WTC11 (cell line): ENCODE measurements at regions not wholly inside any gene's neighbourhood (a gene's known extent, or its start where the extent isn't known, plus 50 kb on each side); places are given as distances from the start of the nearest gene placed in this dataset.

Experiments
- ATAC-seq: fragments of 200-7000 bp; cut with Tn5 transposase; 2 replicates; pipeline ENCODE4 v1.10.0; 2021; ENCODE audit warnings: mild to moderate bottlenecking, moderate library complexity
- CTCF ChIA-PET: fragments of 300-600 bp; sonication (Branson Sonifier 250); formaldehyde crosslinking; loops from one replicate; lab custom pipeline; 2021; ENCODE audit warnings: antibody characterized with exemption; lab: Charles Lee
- POLR2A ChIA-PET: fragments of 350-600 bp; sonication (Branson Sonifier 250); formaldehyde crosslinking; loops from one replicate; lab custom pipeline; 2021; ENCODE audit warnings: antibody characterized with exemption; lab: Charles Lee
- DNase-seq: peaks from one replicate; pipeline ENCODE4 v3.0.0; 2021; ENCODE audit warnings: low spot score
- H3K27ac Mint-ChIP-seq: 2 replicates; pipeline ENCODE4 v1.8.0; 2021; ENCODE audit warnings: mixed read lengths
- H3K27me3 Mint-ChIP-seq: 2 replicates; pipeline ENCODE4 v1.8.0; 2021; ENCODE audit warnings: low read depth, mild to moderate bottlenecking, moderate library complexity, mixed read lengths
- H3K36me3 Mint-ChIP-seq: 2 replicates; pipeline ENCODE4 v1.8.0; 2021; ENCODE audit warnings: mixed read lengths
- H3K4me1 Mint-ChIP-seq: 2 replicates; pipeline ENCODE4 v1.8.0; 2022; ENCODE audit warnings: mixed read lengths
- H3K4me3 Mint-ChIP-seq: 2 replicates; pipeline ENCODE4 v1.8.0; 2021; ENCODE audit warnings: mild to moderate bottlenecking, moderate library complexity, mixed read lengths
- H3K9me3 Mint-ChIP-seq: 2 replicates; pipeline ENCODE4 v1.8.0; 2021; ENCODE audit warnings: mixed read lengths
- CTCF ChIP-seq: fragments of 200-600 bp; IDR thresholded peaks from 2 replicates; pipeline ENCODE4 v1.8.0; 2022; ENCODE audit warnings: antibody characterized with exemption
- E2F4 ChIP-seq: sonication (generic); formaldehyde crosslinking; IDR thresholded peaks from 2 replicates; pipeline ENCODE4 v1.8.1; 2022; ENCODE audit warnings: low read depth, mild to moderate bottlenecking, moderate library complexity, missing genetic modification reagents, borderline replicate concordance
- GRHL2 ChIP-seq: fragments of 250-450 bp; sonication (Bioruptor Pico); IDR thresholded peaks from 2 replicates; pipeline ENCODE4 v1.8.0; 2022; ENCODE audit warnings: mild to moderate bottlenecking, moderate library complexity; ENCODE audit not compliant: insufficient replicate concordance, severe bottlenecking
- MLX ChIP-seq: sonication (generic); formaldehyde crosslinking; IDR thresholded peaks from 2 replicates; pipeline ENCODE4 v1.8.1; 2023; ENCODE audit warnings: mild to moderate bottlenecking, missing genetic modification reagents, moderate library complexity
- MYBL2 ChIP-seq: sonication (generic); formaldehyde crosslinking; IDR thresholded peaks from 2 replicates; pipeline ENCODE4 v1.8.1; 2023; ENCODE audit warnings: mild to moderate bottlenecking, moderate library complexity, missing genetic modification reagents
- OVOL2 ChIP-seq: fragments of 250-450 bp; sonication (Bioruptor Pico); IDR thresholded peaks from 2 replicates; pipeline ENCODE4 v1.9.0; 2021; ENCODE audit warnings: mild to moderate bottlenecking, borderline replicate concordance
- SOX15 ChIP-seq: fragments of 250-450 bp; sonication (Bioruptor Pico); IDR thresholded peaks from 2 replicates; pipeline ENCODE4 v1.9.0; 2021; ENCODE audit warnings: mild to moderate bottlenecking
- SP1 ChIP-seq: sonication (generic); formaldehyde crosslinking; conservative IDR thresholded peaks from 2 replicates; pipeline ENCODE4 v1.8.1; 2022; ENCODE audit warnings: missing genetic modification reagents
- TEAD1 ChIP-seq: sonication (generic); formaldehyde crosslinking; IDR thresholded peaks from 2 replicates; pipeline ENCODE4 v1.8.0; 2022; ENCODE audit warnings: mild to moderate bottlenecking, missing genetic modification reagents
- ZNF396 ChIP-seq: fragments of 250-450 bp; sonication (Bioruptor Pico); IDR thresholded peaks from 2 replicates; pipeline ENCODE4 v1.8.0; 2021; ENCODE audit warnings: mild to moderate bottlenecking, moderate library complexity, borderline replicate concordance
- ZNF416 ChIP-seq: fragments of 250-450 bp; sonication (Bioruptor Pico); IDR thresholded peaks from 2 replicates; pipeline ENCODE4 v1.9.0; 2021; ENCODE audit warnings: mild to moderate bottlenecking, inconsistent platforms
- ZNF532 ChIP-seq: fragments of 250-450 bp; sonication (Bioruptor Pico); IDR thresholded peaks from 2 replicates; pipeline ENCODE4 v1.9.0; 2021; ENCODE audit warnings: mild to moderate bottlenecking, borderline replicate concordance
- TF ChIP-seq, protein P1 (sequence below): fragments of 250-450 bp; sonication (Bioruptor Pico); IDR thresholded peaks from 2 replicates; pipeline ENCODE4 v2.1.2; 2022; ENCODE audit warnings: mild to moderate bottlenecking, moderate library complexity
- TF ChIP-seq, protein P2 (sequence below): fragments of 250-450 bp; sonication (Bioruptor Pico); IDR thresholded peaks from 2 replicates; pipeline ENCODE4 v1.8.0; 2021; ENCODE audit warnings: mild to moderate bottlenecking
- TF ChIP-seq, protein P3 (sequence below): sonication (generic); formaldehyde crosslinking; IDR thresholded peaks from 2 replicates; pipeline ENCODE4 v1.8.1; 2022; ENCODE audit warnings: missing genetic modification reagents, borderline replicate concordance

DNA sequence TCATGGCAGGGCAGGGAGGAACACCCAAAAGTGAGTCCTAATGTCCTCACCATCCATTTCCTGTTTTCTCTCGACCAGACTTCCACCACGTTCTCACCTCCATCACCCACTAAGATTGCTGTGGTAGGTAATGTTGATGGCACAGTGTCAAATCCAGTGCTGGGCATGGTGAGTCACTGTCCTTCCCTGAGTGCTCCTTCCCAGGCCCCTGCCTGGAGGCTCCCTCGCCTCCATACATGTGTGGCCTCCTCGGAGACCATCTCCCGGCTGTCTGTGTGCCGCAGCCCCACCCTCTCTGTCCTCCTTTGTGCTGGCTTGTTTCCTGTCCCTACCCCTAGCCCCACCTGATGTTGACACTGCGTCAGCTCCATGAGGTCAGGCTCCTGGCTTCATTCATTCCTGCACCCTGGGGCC, 177.5 kb downstream of the SYK start:
- Mint-ChIP-seq H3K36me3 (no peaks in the 10 kb centered on the region), H3K4me3 (no peak overlapping the region), H3K9me3 (no peaks in the 10 kb centered on the region; the same call in 1 of the 2 replicates), H3K4me1 (0 out of 2 replicates have a peak, but pooled peaks cover 5% of the 10 kb centered on the region), H3K27me3 (no peaks in the 10 kb centered on the region), H3K27ac (no peak overlapping the region)
- DNase-seq (no peak), ATAC-seq (no peak; the same call in 1 of the 2 replicates)
- ChIA-PET POLR2A (interaction anchor here (0.6 kb wide), 1 partner anchor 444 kb away, joined by 4 read pairs; the partner anchor contains the start of gene NFIL3), CTCF (interaction anchor here (0.6 to 1.7 kb wide), 3 partner anchors 12 to 64 kb away, joined by 3 to 6 read pairs (median 3); no protein-coding TSS in a partner anchor)
- TF ChIP-seq, protein P1, sequence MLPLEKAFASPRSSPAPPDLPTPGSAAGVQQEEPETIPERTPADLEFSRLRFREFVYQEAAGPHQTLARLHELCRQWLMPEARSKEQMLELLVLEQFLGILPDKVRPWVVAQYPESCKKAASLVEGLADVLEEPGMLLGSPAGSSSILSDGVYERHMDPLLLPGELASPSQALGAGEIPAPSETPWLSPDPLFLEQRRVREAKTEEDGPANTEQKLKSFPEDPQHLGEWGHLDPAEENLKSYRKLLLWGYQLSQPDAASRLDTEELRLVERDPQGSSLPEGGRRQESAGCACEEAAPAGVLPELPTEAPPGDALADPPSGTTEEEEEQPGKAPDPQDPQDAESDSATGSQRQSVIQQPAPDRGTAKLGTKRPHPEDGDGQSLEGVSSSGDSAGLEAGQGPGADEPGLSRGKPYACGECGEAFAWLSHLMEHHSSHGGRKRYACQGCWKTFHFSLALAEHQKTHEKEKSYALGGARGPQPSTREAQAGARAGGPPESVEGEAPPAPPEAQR: no peak
- TF ChIP-seq SP1 (CRISPR knock-in tag): no peak
- no peak for TF ChIP-seq OVOL2 (CRISPR knock-in tag)
- no peak for TF ChIP-seq ZNF532
- TF ChIP-seq MYBL2: no peak
- TF ChIP-seq, protein P2, sequence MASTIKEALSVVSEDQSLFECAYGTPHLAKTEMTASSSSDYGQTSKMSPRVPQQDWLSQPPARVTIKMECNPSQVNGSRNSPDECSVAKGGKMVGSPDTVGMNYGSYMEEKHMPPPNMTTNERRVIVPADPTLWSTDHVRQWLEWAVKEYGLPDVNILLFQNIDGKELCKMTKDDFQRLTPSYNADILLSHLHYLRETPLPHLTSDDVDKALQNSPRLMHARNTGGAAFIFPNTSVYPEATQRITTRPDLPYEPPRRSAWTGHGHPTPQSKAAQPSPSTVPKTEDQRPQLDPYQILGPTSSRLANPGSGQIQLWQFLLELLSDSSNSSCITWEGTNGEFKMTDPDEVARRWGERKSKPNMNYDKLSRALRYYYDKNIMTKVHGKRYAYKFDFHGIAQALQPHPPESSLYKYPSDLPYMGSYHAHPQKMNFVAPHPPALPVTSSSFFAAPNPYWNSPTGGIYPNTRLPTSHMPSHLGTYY (CRISPR knock-in tag): no peak
- TF ChIP-seq TEAD1 (CRISPR knock-in tag): no peak
- TF ChIP-seq SOX15 (CRISPR knock-in tag): no peak
- TF ChIP-seq CTCF: no peak

DNA sequence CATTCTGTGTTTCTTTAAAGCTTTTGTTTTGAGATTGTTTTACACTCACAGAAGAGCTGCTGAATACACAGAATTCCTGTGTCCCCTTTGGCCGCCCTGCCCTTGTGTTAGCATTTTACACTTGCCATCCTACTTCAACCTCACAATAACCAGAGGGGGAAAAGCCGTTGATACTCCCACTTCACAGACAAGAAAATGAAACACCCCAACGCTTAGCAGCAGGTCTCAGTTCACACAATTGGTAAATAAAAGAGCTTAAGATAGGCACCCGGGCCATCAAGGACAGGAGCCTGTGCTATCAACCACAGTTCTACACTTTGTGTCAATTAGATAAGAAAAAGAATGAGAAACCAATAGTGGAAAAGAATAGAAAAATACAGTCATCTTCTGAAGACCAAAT, 178.0 kb downstream of the SYK start:
- no peak for DNase-seq
- no peaks in the 10 kb centered on the region for H3K27me3 Mint-ChIP-seq
- no peak for ATAC-seq
- H3K4me1 Mint-ChIP-seq: 0 out of 2 replicates have a peak, but pooled peaks cover 4% of the 10 kb centered on the region
- no peaks in the 10 kb centered on the region for H3K36me3 Mint-ChIP-seq
- ChIA-PET CTCF (interaction anchor here (0.6 to 1.7 kb wide), 2 partner anchors 13 to 64 kb away, joined by 3 to 6 read pairs; no protein-coding TSS in a partner anchor), POLR2A (interaction anchor here (0.6 kb wide), 1 partner anchor 444 kb away, joined by 4 read pairs; the partner anchor contains the start of gene NFIL3)
- no peak overlapping the region for H3K27ac Mint-ChIP-seq
- H3K4me3 Mint-ChIP-seq: no peak overlapping the region
- H3K9me3 Mint-ChIP-seq: no peaks in the 10 kb centered on the region; the same call in 1 of the 2 replicates
- no peak for TF ChIP-seq MLX (CRISPR knock-in tag)
- TF ChIP-seq, protein P3, sequence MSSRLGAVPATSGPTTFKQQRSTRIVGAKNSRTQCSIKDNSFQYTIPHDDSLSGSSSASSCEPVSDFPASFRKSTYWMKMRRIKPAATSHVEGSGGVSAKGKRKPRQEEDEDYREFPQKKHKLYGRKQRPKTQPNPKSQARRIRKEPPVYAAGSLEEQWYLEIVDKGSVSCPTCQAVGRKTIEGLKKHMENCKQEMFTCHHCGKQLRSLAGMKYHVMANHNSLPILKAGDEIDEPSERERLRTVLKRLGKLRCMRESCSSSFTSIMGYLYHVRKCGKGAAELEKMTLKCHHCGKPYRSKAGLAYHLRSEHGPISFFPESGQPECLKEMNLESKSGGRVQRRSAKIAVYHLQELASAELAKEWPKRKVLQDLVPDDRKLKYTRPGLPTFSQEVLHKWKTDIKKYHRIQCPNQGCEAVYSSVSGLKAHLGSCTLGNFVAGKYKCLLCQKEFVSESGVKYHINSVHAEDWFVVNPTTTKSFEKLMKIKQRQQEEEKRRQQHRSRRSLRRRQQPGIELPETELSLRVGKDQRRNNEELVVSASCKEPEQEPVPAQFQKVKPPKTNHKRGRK: no peak
- no peak for TF ChIP-seq ZNF416 (CRISPR knock-in tag)
- no peak for TF ChIP-seq GRHL2
- no peak for TF ChIP-seq CTCF
- TF ChIP-seq ZNF396 (CRISPR knock-in tag): no peak
- no peak for TF ChIP-seq TEAD1 (CRISPR knock-in tag)
- TF ChIP-seq E2F4 (CRISPR knock-in tag): no peak
